Transverse colon (tissue), 4 donors: ENCODE measurements at regions not wholly inside any gene's neighbourhood (a gene's known extent, or its start where the extent isn't known, plus 50 kb on each side); places are given as distances from the start of the nearest gene placed in this dataset.

ENCODE experiments used
- DNase-seq: peaks from one replicate; pipeline ENCODE4 v3.0.0-alpha.2; 2019
- H3K27ac ChIP-seq, 4 donors: fragments of 200-600 bp; sonication (generic); 2 replicates each; pipeline ENCODE4 v1.5.1; 2016 to 2018; ENCODE audit warnings: inconsistent platforms in 4 of 4
- H3K27me3 ChIP-seq: fragments of 200-600 bp; sonication (generic); 2 replicates; pipeline ENCODE4 v1.5.1; 2017; ENCODE audit warnings: inconsistent platforms
- H3K36me3 ChIP-seq, 4 donors: fragments of 200-600 bp; sonication (generic); 2 replicates each; pipeline ENCODE4 v1.5.1; 2017 to 2019; ENCODE audit warnings: inconsistent platforms in 4 of 4
- H3K4me1 ChIP-seq, 4 donors: fragments of 200-600 bp; sonication (generic); 2 replicates each; pipeline ENCODE4 v1.5.1; 2017 to 2020; ENCODE audit warnings: inconsistent platforms in 4 of 4
- H3K4me3 ChIP-seq, 4 donors: fragments of 200-600 bp; sonication (generic); 1 replicate in 1 of 4; 2 replicates in 3 of 4; pipeline versions ENCODE4 v1.5.1 to v1.6.1; 2017 to 2019; ENCODE audit warnings: inconsistent platforms in 4 of 4
- H3K9me3 ChIP-seq, 2 donors: fragments of 200-600 bp; sonication (generic); 2 replicates each; pipeline ENCODE4 v1.5.1; 2017 to 2019; ENCODE audit warnings: inconsistent platforms in 2 of 2
- CTCF ChIP-seq, 5 experiments: fragments of 200-600 bp in 3 of 5; fragments of 450-650 bp in 2 of 5; sonication (generic) in 3 of 5; IDR thresholded peaks; 1 replicate in 2 of 5; 2 replicates in 3 of 5; pipeline ENCODE4 v1.5.1; 2016 to 2017; ENCODE audit warnings: antibody characterized with exemption in 5 of 5, inconsistent platforms in 3 of 5, mild to moderate bottlenecking in 2 of 5, moderate library complexity in 1 of 5
- EP300 ChIP-seq: sonication (generic); formaldehyde crosslinking; IDR thresholded peaks from one replicate; pipeline ENCODE4 v1.6.1; 2017; ENCODE audit warnings: antibody characterized with exemption, low read depth
- POLR2A ChIP-seq: fragments of 450-650 bp; IDR thresholded peaks from one replicate; pipeline ENCODE4 v1.6.1; 2016; ENCODE audit warnings: antibody characterized with exemption, mild to moderate bottlenecking, moderate library complexity
- POLR2AphosphoS5 ChIP-seq, 3 donors: sonication (generic); formaldehyde crosslinking; IDR thresholded peaks; one replicate each; pipeline ENCODE4 v1.6.1; 2016; ENCODE audit warnings: antibody characterized with exemption in 3 of 3
- WGBS, 2 donors: methylation state at CpG; one replicate each; pipeline ENCODE4 v1.1.5; 2018; ENCODE audit warnings: low coverage in 1 of 2; 5-methylcytosine and 5-hydroxymethylcytosine counted together
- in situ Hi-C, 4 donors: fragments of 200-750 bp; cut with MboI; loops; one replicate each; pipeline versions ENCODE4 v1.15.0 to v1.15.1; 2017; ENCODE audit warnings: low sequenced_read_pairs in 3 of 4, low pct_ligation_motif_present in 1 of 4, low pct_unique_long_range_greater_than_20kb in 1 of 4
- intact Hi-C: fragments of 100-400 bp; cut with DNase I; formaldehyde crosslinking; loops from one replicate; pipeline ENCODE4 v1.15.1; 2023; ENCODE audit warnings: low total_unique reads

GRCh38 chr6:168383062-168383854, 57.7 kb upstream of the SMOC2 start:
- intact Hi-C loops, result no loop called here
- Histone ChIP-seq H3K4me1 (no peaks in the 10 kb centered on the region), H3K36me3 (no peaks in the 10 kb centered on the region), H3K27ac (no peak overlapping the region), H3K9me3 (no peaks in the 10 kb centered on the region), H3K4me3 (no peak overlapping the region), H3K27me3 (no peaks in the 10 kb centered on the region)
- 40 to 81% methylated on average over 1 to 46 of the region's 46 CpGs for WGBS, 2 donors
- DNase-seq, result no peak
- TF ChIP-seq POLR2AphosphoS5 (IDR thresholded peaks at IDR 0.05) (no peak), POLR2A (no peak), EP300 (no peak), CTCF (IDR thresholded peaks at IDR 0.05) (no peak)
- in situ Hi-C loops, result no loop called here

GRCh38 chr6:168384045-168385036, 56.6 kb upstream of the SMOC2 start:
- WGBS, 2 donors, result 73 to 86% methylated on average over 9 to 31 of the region's 31 CpGs
- Histone ChIP-seq H3K4me1 (no peaks in the 10 kb centered on the region), H3K27ac (peak overlapping the region in 1 of 4 donors; percentile 34), H3K4me3 (no peak overlapping the region), H3K27me3 (no peaks in the 10 kb centered on the region), H3K36me3 (no peaks in the 10 kb centered on the region), H3K9me3 (no peaks in the 10 kb centered on the region)
- intact Hi-C loops (no loop called here), in situ Hi-C loops (no loop called here)
- TF ChIP-seq EP300 (no peak), POLR2AphosphoS5 (IDR thresholded peaks at IDR 0.05) (no peak), POLR2A (no peak), CTCF (IDR thresholded peaks at IDR 0.05) (no peak)
- DNase-seq, result no peak

GRCh38 chr6:168385037-168385759, 55.8 kb upstream of the SMOC2 start:
- in situ Hi-C loops, result no loop called here

More at GRCh38 chr6:168385037-168385759, 55.8 kb upstream of the SMOC2 start:
- no peak overlapping the region for H3K4me3 ChIP-seq
- H3K27me3 ChIP-seq, result no peaks in the 10 kb centered on the region
- H3K36me3 ChIP-seq, result no peaks in the 10 kb centered on the region
- 75 to 81% methylated on average over 15 to 18 of the region's 18 CpGs for WGBS, 2 donors
- no peaks in the 10 kb centered on the region for H3K4me1 ChIP-seq
- no peak for DNase-seq
- H3K9me3 ChIP-seq, result no peaks in the 10 kb centered on the region
- H3K27ac ChIP-seq, result peak overlapping the region in 1 of 4 donors; percentile 34
- no peak for TF ChIP-seq EP300
- TF ChIP-seq POLR2AphosphoS5 (IDR thresholded peaks at IDR 0.05), result no peak
- TF ChIP-seq POLR2A, result no peak
- no peak for TF ChIP-seq CTCF (IDR thresholded peaks at IDR 0.05)
- intact Hi-C loops, result no loop called here
